SK-N-SH treated with all-trans-retinoic acid at 6 μM for 48 hours (cell line): ENCODE measurements at regions not wholly inside any gene's neighbourhood (a gene's known extent, or its start where the extent isn't known, plus 50 kb on each side); places are given as distances from the start of the nearest gene placed in this dataset.
A peak's percentile ranks its signal among the peaks of the same experiment; 100 is the strongest.

Experiments used
- ATAC-seq: fragments of 200-7000 bp; cut with Tn5 transposase; 3 replicates; pipeline ENCODE4 v1.9.1; 2020; ENCODE audit warnings: mild to moderate bottlenecking, moderate library complexity
- ARNTL ChIP-seq: fragments of 450-650 bp; formaldehyde crosslinking; IDR thresholded peaks from 2 replicates; pipeline ENCODE4 v1.5.0; 2020; ENCODE audit warnings: low read depth, mild to moderate bottlenecking, moderate library complexity, borderline replicate concordance
- BACH2 ChIP-seq: fragments of 250-450 bp; sonication (Bioruptor Pico); IDR thresholded peaks from 2 replicates; pipeline ENCODE4 v1.9.0; 2021; ENCODE audit warnings: mild to moderate bottlenecking, borderline replicate concordance
- CREB5 ChIP-seq: fragments of 250-450 bp; sonication (Bioruptor Pico); IDR thresholded peaks from 2 replicates; pipeline ENCODE4 v1.5.1; 2020; ENCODE audit warnings: low read depth, mild to moderate bottlenecking, moderate library complexity
- CSRNP3 ChIP-seq: fragments of 250-450 bp; sonication (Bioruptor Pico); IDR thresholded peaks from 2 replicates; pipeline ENCODE4 v1.5.1; 2021; ENCODE audit warnings: mild to moderate bottlenecking, moderate library complexity
- ESRRG ChIP-seq: fragments of 250-450 bp; sonication (Bioruptor Pico); IDR thresholded peaks from 2 replicates; pipeline ENCODE4 v1.6.1; 2021; ENCODE audit warnings: mild to moderate bottlenecking
- GLIS3 ChIP-seq: fragments of 250-450 bp; sonication (Bioruptor Pico); IDR thresholded peaks from 2 replicates; pipeline ENCODE4 v1.5.0; 2020; ENCODE audit warnings: mild to moderate bottlenecking, moderate library complexity
- ISL1 ChIP-seq: fragments of 250-450 bp; sonication (Bioruptor Pico); IDR thresholded peaks from 2 replicates; pipeline ENCODE4 v2.1.2; 2022; ENCODE audit warnings: mild to moderate bottlenecking, moderate library complexity
- POU6F1 ChIP-seq: fragments of 250-450 bp; sonication (Bioruptor Pico); IDR thresholded peaks from 2 replicates; pipeline ENCODE4 v1.8.0; 2021; ENCODE audit warnings: low read depth, mild to moderate bottlenecking, moderate library complexity, borderline replicate concordance
- PPARA ChIP-seq: fragments of 250-450 bp; sonication (Bioruptor Pico); IDR thresholded peaks from 2 replicates; pipeline ENCODE4 v1.5.0; 2020; ENCODE audit warnings: mild to moderate bottlenecking, borderline replicate concordance
- RARB ChIP-seq: fragments of 250-450 bp; sonication (Bioruptor Pico); IDR thresholded peaks from 2 replicates; pipeline ENCODE4 v1.8.0; 2021; ENCODE audit warnings: mild to moderate bottlenecking, moderate library complexity
- SNAI2 ChIP-seq: fragments of 250-450 bp; sonication (Bioruptor Pico); IDR thresholded peaks from 2 replicates; pipeline ENCODE4 v1.5.0; 2020; ENCODE audit warnings: mild to moderate bottlenecking, moderate library complexity
- TCF4 ChIP-seq: fragments of 250-450 bp; sonication (Bioruptor Pico); IDR thresholded peaks from 2 replicates; pipeline ENCODE4 v1.8.0; 2021; ENCODE audit warnings: mild to moderate bottlenecking, moderate library complexity, borderline replicate concordance
- TOX ChIP-seq: fragments of 250-450 bp; sonication (Bioruptor Pico); IDR thresholded peaks from 2 replicates; pipeline ENCODE4 v1.8.0; 2021; ENCODE audit warnings: mild to moderate bottlenecking, moderate library complexity, borderline replicate concordance
- ZC3H10 ChIP-seq: fragments of 250-450 bp; sonication (Bioruptor Pico); IDR thresholded peaks from 2 replicates; pipeline ENCODE4 v1.5.1; 2021; ENCODE audit warnings: mild to moderate bottlenecking, moderate library complexity
- ZFP30 ChIP-seq: fragments of 450-650 bp; formaldehyde crosslinking; IDR thresholded peaks from 2 replicates; pipeline ENCODE4 v1.5.0; 2022; ENCODE audit warnings: mild to moderate bottlenecking, moderate library complexity
- ZNF565 ChIP-seq: fragments of 450-650 bp; formaldehyde crosslinking; conservative IDR thresholded peaks from 2 replicates; pipeline ENCODE4 v1.5.0; 2020; ENCODE audit warnings: low read depth, mild to moderate bottlenecking, moderate library complexity
- ZNF8 ChIP-seq: fragments of 450-650 bp; formaldehyde crosslinking; IDR thresholded peaks from 2 replicates; pipeline ENCODE4 v1.5.0; 2020; ENCODE audit warnings: mild to moderate bottlenecking, moderate library complexity
- TF ChIP-seq, protein P1 (sequence below): fragments of 250-450 bp; sonication (Bioruptor Pico); IDR thresholded peaks from 2 replicates; pipeline ENCODE4 v1.8.0; 2020; ENCODE audit warnings: mild to moderate bottlenecking, moderate library complexity, borderline replicate concordance

DNA sequence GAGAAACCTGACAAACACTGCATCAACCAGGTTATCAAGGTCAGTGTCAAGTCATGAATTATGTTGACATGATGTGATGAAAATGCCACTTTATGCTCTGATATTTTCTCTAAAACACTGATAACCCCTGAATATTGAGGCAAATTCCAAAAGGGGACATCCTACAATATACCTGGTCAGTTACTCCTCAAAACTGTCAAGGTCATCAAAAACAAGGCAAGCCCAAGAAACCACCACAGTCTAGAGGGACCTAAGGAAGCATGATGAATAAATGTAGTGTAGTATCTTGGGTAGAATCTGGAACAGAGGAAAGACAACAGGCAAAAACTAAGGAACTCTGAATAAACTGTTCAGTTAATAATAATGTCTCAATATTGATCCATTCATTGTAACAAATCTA is 275.3 kb upstream of the THRB start (continued):
- TF ChIP-seq ZC3H10 (CRISPR knock-in tag) (no peak), POU6F1 (CRISPR knock-in tag) (no peak)

DNA sequence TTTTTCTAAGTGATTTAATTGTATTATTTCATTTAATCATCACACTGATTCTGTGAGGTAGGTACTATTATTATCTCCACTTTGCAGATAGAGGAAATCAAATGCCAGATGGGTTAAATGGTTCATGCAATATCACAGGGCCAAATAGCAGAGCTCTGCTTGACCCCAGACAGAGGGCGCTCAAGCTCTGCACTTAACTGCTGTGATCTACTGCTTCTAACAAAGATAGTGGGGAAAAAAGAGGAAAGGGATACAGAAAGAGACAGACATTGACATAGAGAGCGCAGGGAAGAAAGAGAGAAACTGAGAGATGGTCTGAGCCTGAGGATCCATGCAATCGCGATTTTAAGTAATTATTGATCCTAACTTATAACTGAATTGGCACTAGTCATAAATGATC is 279.1 kb upstream of the THRB start:
- ATAC-seq: peak; percentile 97
- TF ChIP-seq TCF4: 0 out of 2 replicates have a peak, but pooled peaks have one; percentile 11
- TF ChIP-seq ISL1 (CRISPR knock-in tag): no peak

- ATAC-seq: no peak
- TF ChIP-seq ESRRG (CRISPR knock-in tag): no peak
- TF ChIP-seq POU6F1 (CRISPR knock-in tag): no peak
Observed at GRCh38 chr3:24780991-24781390, 286.3 kb upstream of the THRB start.

DNA sequence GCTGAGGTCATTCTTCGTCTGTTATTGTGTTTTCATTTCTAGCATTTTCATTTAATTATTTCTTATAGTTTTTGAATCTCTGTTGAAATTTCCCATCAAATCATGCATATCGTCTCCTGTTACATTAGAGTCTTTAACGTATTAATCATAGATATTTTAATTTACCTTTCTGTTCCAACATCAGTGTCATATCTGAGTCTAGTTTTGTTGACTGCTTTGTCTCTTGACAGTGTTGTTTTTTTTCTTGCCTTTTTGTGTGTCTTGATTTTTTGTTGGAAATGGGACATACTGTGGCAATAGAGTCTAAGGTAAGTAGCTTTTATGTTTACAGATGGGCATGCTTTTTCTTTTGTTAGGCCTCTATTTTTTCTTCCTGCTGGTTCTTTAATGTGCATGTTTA is 286.8 kb upstream of the THRB start:
- TF ChIP-seq, protein P1, sequence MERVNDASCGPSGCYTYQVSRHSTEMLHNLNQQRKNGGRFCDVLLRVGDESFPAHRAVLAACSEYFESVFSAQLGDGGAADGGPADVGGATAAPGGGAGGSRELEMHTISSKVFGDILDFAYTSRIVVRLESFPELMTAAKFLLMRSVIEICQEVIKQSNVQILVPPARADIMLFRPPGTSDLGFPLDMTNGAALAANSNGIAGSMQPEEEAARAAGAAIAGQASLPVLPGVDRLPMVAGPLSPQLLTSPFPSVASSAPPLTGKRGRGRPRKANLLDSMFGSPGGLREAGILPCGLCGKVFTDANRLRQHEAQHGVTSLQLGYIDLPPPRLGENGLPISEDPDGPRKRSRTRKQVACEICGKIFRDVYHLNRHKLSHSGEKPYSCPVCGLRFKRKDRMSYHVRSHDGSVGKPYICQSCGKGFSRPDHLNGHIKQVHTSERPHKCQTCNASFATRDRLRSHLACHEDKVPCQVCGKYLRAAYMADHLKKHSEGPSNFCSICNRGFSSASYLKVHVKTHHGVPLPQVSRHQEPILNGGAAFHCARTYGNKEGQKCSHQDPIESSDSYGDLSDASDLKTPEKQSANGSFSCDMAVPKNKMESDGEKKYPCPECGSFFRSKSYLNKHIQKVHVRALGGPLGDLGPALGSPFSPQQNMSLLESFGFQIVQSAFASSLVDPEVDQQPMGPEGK: no peak
- TF ChIP-seq CSRNP3 (CRISPR knock-in tag) (no peak), ZFP30 (no peak), ISL1 (CRISPR knock-in tag) (no peak), TOX (CRISPR knock-in tag) (no peak), ZNF8 (CRISPR knock-in tag) (no peak), ARNTL (no peak), ZNF565 (CRISPR knock-in tag) (no peak), ZC3H10 (CRISPR knock-in tag) (no peak)
- ATAC-seq: no peak

DNA sequence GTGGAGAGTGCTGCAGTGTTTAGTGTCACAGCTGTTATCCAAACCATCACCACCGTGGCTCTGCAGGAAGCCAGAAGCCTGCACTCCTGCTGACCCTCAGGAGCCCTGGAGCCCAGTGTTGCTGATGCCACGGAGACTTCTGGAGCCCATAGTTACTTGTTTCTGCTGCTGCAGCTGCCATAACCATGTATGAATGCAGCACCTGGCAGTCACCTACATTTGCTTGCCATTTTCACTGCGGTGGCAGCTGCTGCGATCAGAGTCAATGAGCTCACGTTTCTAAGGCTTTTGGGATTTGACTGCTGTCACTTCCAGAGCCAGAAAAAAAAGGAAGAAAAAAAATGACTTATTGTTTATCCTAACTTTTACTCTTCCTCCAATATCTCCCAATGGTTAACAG is 299.2 kb upstream of the THRB start:
- ATAC-seq: no peak
- no peak for TF ChIP-seq CREB5 (CRISPR knock-in tag)
- TF ChIP-seq GLIS3 (CRISPR knock-in tag): no peak
- TF ChIP-seq POU6F1 (CRISPR knock-in tag): no peak
- no peak for TF ChIP-seq ZFP30
- TF ChIP-seq BACH2 (CRISPR knock-in tag): no peak
- no peak for TF ChIP-seq SNAI2
- TF ChIP-seq ARNTL: no peak
- TF ChIP-seq ZNF8 (CRISPR knock-in tag): no peak
- no peak for TF ChIP-seq RARB (CRISPR knock-in tag)
- no peak for TF ChIP-seq ZNF565 (CRISPR knock-in tag)
- no peak for TF ChIP-seq ISL1 (CRISPR knock-in tag)
- TF ChIP-seq, protein P1: no peak
- no peak for TF ChIP-seq PPARA (CRISPR knock-in tag)
